NCI-H2196 (cell line): ENCODE measurements at regions not wholly inside any gene's neighbourhood (a gene's known extent, or its start where the extent isn't known, plus 50 kb on each side); places are given as distances from the start of the nearest gene placed in this dataset.

Source experiments
- DNase-seq: peaks from one replicate; lab custom pipeline; 2025; ENCODE audit not compliant: unreplicated experiment; lab: John Stamatoyannopoulos, UW

GRCh38 chr2:18684206-18685038, 95.1 kb upstream of the NT5C1B start:
- no peak for DNase-seq

GRCh38 chr2:18682681-18683080, 93.3 kb upstream of the NT5C1B start:
- DNase-seq = no peak

GRCh38 chr2:18677280-18677679, 87.9 kb upstream of the NT5C1B start:
- DNase-seq = no peak

- no peak for DNase-seq
These were observed 84.9 kb upstream of the NT5C1B start for GRCh38 chr2:18674309-18674708.

- DNase-seq = no peak
These were observed 82.0 kb upstream of the NT5C1B start for GRCh38 chr2:18671363-18671762.

GRCh38 chr2:18668221-18668620, 78.9 kb upstream of the NT5C1B start:
- DNase-seq = no peak

GRCh38 chr2:18664421-18664820, 75.1 kb upstream of the NT5C1B start:
- no peak for DNase-seq

- no peak for DNase-seq
These were observed 74.5 kb upstream of the NT5C1B start for GRCh38 chr2:18663861-18664260.

GRCh38 chr2:18662689-18663088, 73.3 kb upstream of the NT5C1B start:
- no peak for DNase-seq

GRCh38 chr2:18659915-18660314, 70.5 kb upstream of the NT5C1B start:
- no peak for DNase-seq

- no peak for DNase-seq
These were observed 66.7 kb upstream of the NT5C1B start for GRCh38 chr2:18656048-18656447.

GRCh38 chr2:18651842-18652774, 62.7 kb upstream of the NT5C1B start:
- DNase-seq = no peak

GRCh38 chr2:18650221-18650620, 60.9 kb upstream of the NT5C1B start:
- no peak for DNase-seq

- DNase-seq = no peak
These were observed 60.2 kb upstream of the NT5C1B start for GRCh38 chr2:18649502-18650135.

- no peak for DNase-seq
These were observed 58.8 kb upstream of the NT5C1B start for GRCh38 chr2:18648161-18648560.

- DNase-seq = no peak
These were observed 58.4 kb upstream of the NT5C1B start for GRCh38 chr2:18647731-18648130.

GRCh38 chr2:18645315-18645714, 55.9 kb upstream of the NT5C1B start:
- no peak for DNase-seq

- DNase-seq = no peak
These were observed 54.7 kb upstream of the NT5C1B start for GRCh38 chr2:18644115-18644462.

- no peak for DNase-seq
These were observed 54.2 kb upstream of the NT5C1B start for GRCh38 chr2:18643326-18644114.

GRCh38 chr2:18641823-18642222, 52.5 kb upstream of the NT5C1B start:
- no peak for DNase-seq
